ENCODE measurements at regions not wholly inside any gene's neighbourhood (a gene's known extent, or its start where the extent isn't known, plus 50 kb on each side); places are given as distances from the start of the nearest gene placed in this dataset.

- Histone ChIP-seq H3K4me3 (replicated peaks in 1 of 3; ENCODE audit: insufficient read depth in 1 of 3, low read depth in 2 of 3, low read length in 3 of 3) (peak overlapping the region; percentile 11 to 60 (median 54); a peak in 5 of 6 replicates), H3K9me3 (ENCODE audit: low read length) (no peaks in the 10 kb centered on the region), H3K4me2 (ENCODE audit: low read depth, low read length) (peak overlapping the region; percentile 73), H3K27ac (ENCODE audit: extremely low read length, insufficient read depth, low read length) (peak overlapping the region; percentile 68), H3K9ac (ENCODE audit: insufficient read depth, low read depth, low read length) (peak overlapping the region; percentile 60), H3K36me3 (replicated peaks in 1 of 2; ENCODE audit: control insufficient read depth in 1 of 2, insufficient read depth in 2 of 2, low read length in 2 of 2) (no peaks in the 10 kb centered on the region), H3K4me1 (ENCODE audit: insufficient read depth, low read length) (peaks cover 52% of the 10 kb centered on the region), H3K79me2 (ENCODE audit: insufficient read depth, low read length) (peaks cover 4% of the 10 kb centered on the region), H2AFZ (ENCODE audit: low read length) (peak overlapping the region; percentile 79), H3K27me3 (ENCODE audit: control insufficient read depth in 1 of 2, insufficient read depth in 2 of 2, low read length in 2 of 2) (no peaks in the 10 kb centered on the region), H4K20me1 (ENCODE audit: insufficient read depth, low read length) (no peaks in the 10 kb centered on the region)
- intact Hi-C loops (cut with micrococcal nuclease; ENCODE audit: unreplicated experiment) (no loop called here), in situ Hi-C loops (cut with HindIII; ENCODE audit: extremely low pct_ligation_motif_present, low pct_unique_long_range_greater_than_20kb) (no loop called here)
- DNase-seq (ENCODE audit: low spot score) (peak; percentile 98), FAIRE-seq (peak; percentile 68), ATAC-seq (peak; percentile 88)
- no TSS peak for BruUV-seq (replicated peaks)
- CTCF ChIA-PET (ENCODE audit: low intra/inter-chr PET ratio, low total read pairs), result no interaction called here
- POLR2A ChIA-PET, result interaction anchor here (0.6 to 3.0 kb wide), 22 partner anchors 9 to 378 kb away, joined by 3 to 29 read pairs (median 5); no protein-coding TSS in a partner anchor
- 7% methylated on average over 11 of the region's 17 CpGs for WGBS (ENCODE audit: low lambda C conversion rate)
- TF ChIP-seq DBP (CRISPR knock-in tag; IDR thresholded peaks at IDR 0.05; ENCODE audit: not compliant biosample characterization) (no peak), ZNF589 (CRISPR knock-in tag; conservative IDR thresholded peaks at IDR 0.05) (no peak), SIN3B (IDR thresholded peaks at IDR 0.05; ENCODE audit: low read length) (no peak), ZSCAN12 (CRISPR knock-in tag; IDR thresholded peaks at IDR 0.05) (no peak), ZNF770 (CRISPR knock-in tag; IDR thresholded peaks at IDR 0.05) (no peak), NKX3-1 (CRISPR knock-in tag; IDR thresholded peaks at IDR 0.05) (no peak), ZNF660 (CRISPR knock-in tag; IDR thresholded peaks at IDR 0.05; ENCODE audit: borderline replicate concordance, low read depth) (no peak), NR1H2 (CRISPR knock-in tag; IDR thresholded peaks at IDR 0.05; ENCODE audit: borderline replicate concordance, low read depth) (no peak), IKZF4 (CRISPR knock-in tag; IDR thresholded peaks at IDR 0.05; ENCODE audit: borderline replicate concordance, low read depth, not compliant biosample characterization) (no peak), ZNF850 (CRISPR knock-in tag; conservative IDR thresholded peaks at IDR 0.05) (no peak), ZNF260 (CRISPR knock-in tag; IDR thresholded peaks at IDR 0.05; ENCODE audit: borderline replicate concordance, low read depth) (no peak), RERE (CRISPR knock-in tag; IDR thresholded peaks at IDR 0.05; ENCODE audit: low read depth) (peak; percentile 82), MAFF (IDR thresholded peaks at IDR 0.05; ENCODE audit: low read depth, low read length) (no peak), ZNF205 (CRISPR knock-in tag; IDR thresholded peaks at IDR 0.05) (0 out of 2 replicates have a peak, but pooled peaks have one; percentile 16), ZZZ3 (CRISPR knock-in tag; IDR thresholded peaks at IDR 0.05; ENCODE audit: borderline replicate concordance) (no peak)
Measured at GRCh38 chr5:135263022-135263668, 135.9 kb downstream of the MACROH2A1 start.

All from HepG2 (cell line).